Hepatocyte (in vitro differentiated cells): ENCODE measurements at regions not wholly inside any gene's neighbourhood (a gene's known extent, or its start where the extent isn't known, plus 50 kb on each side); places are given as distances from the start of the nearest gene placed in this dataset.

Experiments used
- CTCF ChIP-seq: fragments of 200-600 bp; sonication (generic); IDR thresholded peaks from 2 replicates; pipeline ENCODE4 v1.5.1; 2016; ENCODE audit warnings: antibody characterized with exemption, mild to moderate bottlenecking; ENCODE audit not compliant: poor library complexity
- EZH2 ChIP-seq: fragments of 200-600 bp; sonication (generic); IDR thresholded peaks from 2 replicates; pipeline ENCODE4 v1.6.1; 2016; ENCODE audit warnings: antibody characterized with exemption, mild to moderate bottlenecking, borderline replicate concordance
- EZH2phosphoT487 ChIP-seq: fragments of 200-600 bp; sonication (generic); IDR thresholded peaks from one replicate; pipeline ENCODE4 v1.6.1; 2018; ENCODE audit warnings: antibody characterized with exemption, mild to moderate bottlenecking, low read depth, moderate library complexity; ENCODE audit not compliant: unreplicated experiment, severe bottlenecking

- TF ChIP-seq CTCF (no peak), EZH2phosphoT487 (no peak), EZH2 (no peak)
These were observed 53.2 kb upstream of the WDR41 start for GRCh38 chr5:77545285-77545684.
